ENCODE measurements at regions not wholly inside any gene's neighbourhood (a gene's known extent, or its start where the extent isn't known, plus 50 kb on each side); places are given as distances from the start of the nearest gene placed in this dataset.

GRCh38 chr2:60273836-60274235 is 279.6 kb downstream of the BCL11A start:
- TF ChIP-seq CTCF (IDR thresholded peaks at IDR 0.05): no peak
- TF ChIP-seq EP300 (IDR thresholded peaks at IDR 0.05): no peak
